BJ (cell line): ENCODE measurements at regions not wholly inside any gene's neighbourhood (a gene's known extent, or its start where the extent isn't known, plus 50 kb on each side); places are given as distances from the start of the nearest gene placed in this dataset.
"Not testable (repeated sequence)": the region's sequence is repeated elsewhere in the genome, so short reads cannot be mapped to it uniquely, and the experiment has no call there.

ENCODE experiments used
- CTCF ChIA-PET: fragments of 350-600 bp; formaldehyde crosslinking; extraction: SDS; loops from one replicate; lab custom pipeline; 2021; ENCODE audit warnings: antibody characterized with exemption, inconsistent platforms; lab: Yijun Ruan, JAX
- POLR2A ChIA-PET: fragments of 300-600 bp; sonication (Branson Sonifier 250); formaldehyde crosslinking; extraction: SDS; loops from one replicate; lab custom pipeline; 2021; ENCODE audit warnings: antibody characterized with exemption; lab: Charles Lee
- DNase-seq: peaks from one replicate; pipeline ENCODE4 v3.0.0-alpha.2; 2011; ENCODE audit warnings: low read depth
- H3K27me3 ChIP-seq: 2 replicates; pipeline ENCODE4 v1.6.0; 2011; ENCODE audit warnings: low read length; ENCODE audit not compliant: control insufficient read depth, insufficient read depth
- H3K36me3 ChIP-seq: 2 replicates; pipeline ENCODE4 v1.5.1; 2011; ENCODE audit warnings: low read length; ENCODE audit not compliant: control insufficient read depth, insufficient read depth
- H3K4me3 ChIP-seq: 2 replicates; pipeline ENCODE4 v1.5.1; 2011; ENCODE audit warnings: low read depth, mild to moderate bottlenecking, control low read depth, low read length
- TF ChIP-seq, protein P1 (sequence below): IDR thresholded peaks from 2 replicates; pipeline ENCODE4 v1.5.1; 2011; ENCODE audit warnings: low read depth, mild to moderate bottlenecking, control low read depth, inconsistent platforms, low read length, moderate library complexity; ENCODE audit not compliant: insufficient read depth

- no peak for DNase-seq
- Histone ChIP-seq H3K4me3 (no peak overlapping the region), H3K27me3 (no peaks in the 10 kb centered on the region), H3K36me3 (no peaks in the 10 kb centered on the region)
- ChIA-PET POLR2A (interaction anchor here (0.5 kb wide), 1 partner anchor 102 kb away, joined by 3 read pairs; no protein-coding TSS in a partner anchor), CTCF (interaction anchor here (0.9 to 1.1 kb wide), 2 partner anchors 9 to 46 kb away, joined by 3 read pairs; no protein-coding TSS in a partner anchor)
- TF ChIP-seq, protein P1, sequence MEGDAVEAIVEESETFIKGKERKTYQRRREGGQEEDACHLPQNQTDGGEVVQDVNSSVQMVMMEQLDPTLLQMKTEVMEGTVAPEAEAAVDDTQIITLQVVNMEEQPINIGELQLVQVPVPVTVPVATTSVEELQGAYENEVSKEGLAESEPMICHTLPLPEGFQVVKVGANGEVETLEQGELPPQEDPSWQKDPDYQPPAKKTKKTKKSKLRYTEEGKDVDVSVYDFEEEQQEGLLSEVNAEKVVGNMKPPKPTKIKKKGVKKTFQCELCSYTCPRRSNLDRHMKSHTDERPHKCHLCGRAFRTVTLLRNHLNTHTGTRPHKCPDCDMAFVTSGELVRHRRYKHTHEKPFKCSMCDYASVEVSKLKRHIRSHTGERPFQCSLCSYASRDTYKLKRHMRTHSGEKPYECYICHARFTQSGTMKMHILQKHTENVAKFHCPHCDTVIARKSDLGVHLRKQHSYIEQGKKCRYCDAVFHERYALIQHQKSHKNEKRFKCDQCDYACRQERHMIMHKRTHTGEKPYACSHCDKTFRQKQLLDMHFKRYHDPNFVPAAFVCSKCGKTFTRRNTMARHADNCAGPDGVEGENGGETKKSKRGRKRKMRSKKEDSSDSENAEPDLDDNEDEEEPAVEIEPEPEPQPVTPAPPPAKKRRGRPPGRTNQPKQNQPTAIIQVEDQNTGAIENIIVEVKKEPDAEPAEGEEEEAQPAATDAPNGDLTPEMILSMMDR: no peak
Measured at GRCh38 chr5:32908641-32909040, 197.5 kb downstream of the NPR3 start.

DNA sequence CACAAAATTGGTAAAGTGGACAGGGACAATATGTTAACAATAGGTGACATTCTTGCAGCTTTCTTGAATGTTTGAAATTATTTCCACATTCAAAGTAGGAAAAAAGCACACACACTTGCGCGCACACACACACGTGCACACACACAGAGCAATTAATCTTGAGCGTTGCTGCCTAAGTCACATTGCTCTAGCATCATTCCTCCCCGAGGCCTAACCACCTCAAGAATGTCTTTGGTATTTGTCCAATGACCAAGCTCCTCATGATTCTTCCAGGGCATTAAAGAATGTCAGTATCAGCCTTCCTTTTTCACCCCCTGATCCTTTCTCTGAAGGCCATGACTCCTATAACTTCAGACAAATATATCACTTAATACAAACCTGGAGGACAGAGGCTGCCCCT, 198.1 kb downstream of the NPR3 start:
- CTCF ChIA-PET: interaction anchor here (1.1 kb wide), 1 partner anchor 46 kb away, joined by 3 read pairs; no protein-coding TSS in a partner anchor

GRCh38 chr5:32916648-32917047, 205.5 kb downstream of the NPR3 start:
- Histone ChIP-seq H3K27me3 (no peaks in the 10 kb centered on the region), H3K36me3 (no peaks in the 10 kb centered on the region), H3K4me3 (no peak overlapping the region)
- DNase-seq: no peak
- POLR2A ChIA-PET: no interaction called here
- CTCF ChIA-PET: interaction anchor here (0.7 to 1.9 kb wide), 14 partner anchors 11 to 506 kb away, joined by 3 to 16 read pairs (median 4); partner anchors contain the start of gene NPR3
- TF ChIP-seq, protein P1: peak; percentile 72

More for the DNA sequence above, 198.1 kb downstream of the NPR3 start:
- H3K4me3 ChIP-seq: no peak overlapping the region
- TF ChIP-seq, protein P1: no peak
- POLR2A ChIA-PET: interaction anchor here (0.5 kb wide), 1 partner anchor 103 kb away, joined by 3 read pairs; no protein-coding TSS in a partner anchor
- no peaks in the 10 kb centered on the region for H3K36me3 ChIP-seq
- H3K27me3 ChIP-seq: no peaks in the 10 kb centered on the region
- peak; percentile 33 for DNase-seq

DNA sequence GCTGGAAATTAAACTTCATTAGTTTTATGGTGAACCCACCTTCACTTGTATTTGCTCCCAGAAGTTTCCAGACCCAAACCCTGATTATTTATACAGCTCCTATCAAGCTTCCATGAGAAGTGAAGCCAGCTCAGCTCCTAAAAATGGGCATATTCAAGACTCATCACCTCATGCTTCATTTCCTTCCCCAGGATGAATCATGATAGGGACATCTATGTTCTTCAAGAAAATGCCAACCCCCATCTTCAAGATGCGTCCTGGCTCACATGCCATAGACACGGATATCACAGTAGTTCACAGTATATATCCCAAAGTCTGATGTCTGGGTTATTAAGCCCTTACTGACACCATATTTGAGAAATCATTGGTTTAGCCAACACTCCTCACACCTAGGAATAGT, 217.6 kb downstream of the NPR3 start:
- no peak for DNase-seq
- POLR2A ChIA-PET: interaction anchor here (0.5 to 0.6 kb wide), 2 partner anchors 104 to 218 kb away, joined by 3 to 21 read pairs; no protein-coding TSS in a partner anchor
- H3K36me3 ChIP-seq: no peaks in the 10 kb centered on the region
- TF ChIP-seq, protein P1: no peak
- CTCF ChIA-PET: interaction anchor here (1.3 to 1.7 kb wide), 2 partner anchors 12 kb away, joined by 5 to 7 read pairs; no protein-coding TSS in a partner anchor
- no peak overlapping the region for H3K4me3 ChIP-seq
- no peaks in the 10 kb centered on the region for H3K27me3 ChIP-seq

GRCh38 chr5:32931438-32931837, 220.3 kb downstream of the NPR3 start:
- H3K4me3 ChIP-seq, POLR2A ChIA-PET, H3K36me3 ChIP-seq, H3K27me3 ChIP-seq, CTCF ChIA-PET, DNase-seq: not testable (repeated sequence)
